IMR-90 (cell line): ENCODE measurements at regions not wholly inside any gene's neighbourhood (a gene's known extent, or its start where the extent isn't known, plus 50 kb on each side); places are given as distances from the start of the nearest gene placed in this dataset.

ENCODE experiments used
- ATAC-seq: fragments of 200-7000 bp; cut with Tn5 transposase; 2 replicates; pipeline ENCODE4 v1.9.1; 2020; ENCODE audit warnings: low read depth, mild to moderate bottlenecking, moderate library complexity
- BruUV-seq: library from RNA; stranded (reverse); fragments of 400-500 nt; replicated peaks from 2 replicates; lab custom pipeline; 2021; lab: Mats Ljungman, UMichigan
- CTCF ChIA-PET: fragments of 300-600 bp; formaldehyde crosslinking; extraction: SDS; loops from one replicate; lab custom pipeline; 2021; ENCODE audit warnings: antibody characterized with exemption; lab: Yijun Ruan, JAX
- POLR2A ChIA-PET: fragments of 300-600 bp; sonication (Branson Sonifier 250); formaldehyde crosslinking; loops from one replicate; lab custom pipeline; 2022; ENCODE audit warnings: antibody characterized with exemption; ENCODE audit not compliant: unreplicated experiment; lab: Charles Lee
- DNase-seq: peaks from one replicate; pipeline ENCODE4 v3.0.0; 2013
- H2AFZ ChIP-seq: replicated peaks from 2 replicates; pipeline ENCODE3; 2013; ENCODE audit warnings: low read length, mild to moderate bottlenecking; ENCODE audit not compliant: poor library complexity
- H2AK5ac ChIP-seq: 2 replicates; pipeline ENCODE4 v1.6.1; 2013; ENCODE audit warnings: low read depth, low read length, inconsistent platforms
- H2AK9ac ChIP-seq: replicated peaks from 2 replicates; pipeline ENCODE3; 2013; ENCODE audit warnings: mild to moderate bottlenecking, low read depth, low read length, moderate library complexity; ENCODE audit not compliant: poor library complexity
- H2BK120ac ChIP-seq: 2 replicates; pipeline ENCODE4 v1.6.1; 2013; ENCODE audit warnings: low read depth, low read length, inconsistent platforms
- H2BK15ac ChIP-seq: 3 replicates; pipeline ENCODE4 v1.6.1; 2013; ENCODE audit warnings: low read depth, low read length, inconsistent platforms
- H2BK20ac ChIP-seq: 2 replicates; pipeline ENCODE4 v1.6.1; 2013; ENCODE audit warnings: low read depth, mild to moderate bottlenecking, inconsistent platforms, low read length, moderate library complexity
- H2BK5ac ChIP-seq: 2 replicates; pipeline ENCODE4 v1.6.1; 2013; ENCODE audit warnings: mild to moderate bottlenecking, low read depth, low read length, inconsistent platforms; ENCODE audit not compliant: poor library complexity, severe bottlenecking
- H3K14ac ChIP-seq: replicated peaks from 2 replicates; pipeline ENCODE4 v1.6.1; 2013; ENCODE audit warnings: low read depth, low read length, inconsistent platforms
- H3K18ac ChIP-seq: 2 replicates; pipeline ENCODE4 v1.6.1; 2013; ENCODE audit warnings: low read depth, low read length, control low read depth
- H3K23ac ChIP-seq: 2 replicates; pipeline ENCODE4 v1.6.1; 2013; ENCODE audit warnings: low read depth, low read length, inconsistent platforms
- H3K27ac ChIP-seq: 2 replicates; pipeline ENCODE4 v1.5.1; 2013; ENCODE audit warnings: mild to moderate bottlenecking, control low read depth, low read length; ENCODE audit not compliant: insufficient read depth
- H3K27me3 ChIP-seq: 2 replicates; pipeline ENCODE4 v1.6.1; 2013; ENCODE audit warnings: low read length; ENCODE audit not compliant: control insufficient read depth, insufficient read depth
- H3K36me3 ChIP-seq: 2 replicates; pipeline ENCODE4 v1.6.1; 2013; ENCODE audit warnings: low read length, mixed read lengths; ENCODE audit not compliant: control insufficient read depth, insufficient read depth
- H3K4ac ChIP-seq: 2 replicates; pipeline ENCODE4 v1.6.1; 2013; ENCODE audit warnings: low read depth, low read length, inconsistent platforms
- H3K4me1 ChIP-seq: 2 replicates; pipeline ENCODE4 v1.6.1; 2013; ENCODE audit warnings: low read length, mixed read lengths; ENCODE audit not compliant: control insufficient read depth, insufficient read depth
- H3K4me2 ChIP-seq: 2 replicates; pipeline ENCODE4 v1.6.1; 2013; ENCODE audit warnings: low read depth, mild to moderate bottlenecking, control low read depth, low read length, moderate library complexity
- H3K4me3 ChIP-seq: 2 replicates; pipeline ENCODE4 v1.5.1; 2013; ENCODE audit warnings: low read depth, mild to moderate bottlenecking, control low read depth, low read length, moderate library complexity; ENCODE audit not compliant: insufficient read depth
- H3K56ac ChIP-seq: 2 replicates; pipeline ENCODE4 v1.6.1; 2013; ENCODE audit warnings: low read length, inconsistent platforms; ENCODE audit not compliant: insufficient read depth; ENCODE audit errors: extremely low read depth
- H3K79me1 ChIP-seq, 2 experiments: 2 replicates each; pipeline ENCODE4 v1.6.1; 2013; ENCODE audit warnings: low read length in 2 of 2, inconsistent platforms in 1 of 2, low read depth in 1 of 2
- H3K9ac ChIP-seq: 2 replicates; pipeline ENCODE4 v1.6.1; 2013; ENCODE audit warnings: low read depth, low read length, control low read depth
- H3K9me1 ChIP-seq: 2 replicates; pipeline ENCODE4 v1.6.1; 2013; ENCODE audit warnings: low read length, inconsistent platforms; ENCODE audit not compliant: insufficient read depth
- H3K9me3 ChIP-seq: 2 replicates; pipeline ENCODE4 v1.6.1; 2013; ENCODE audit warnings: low read length; ENCODE audit not compliant: control insufficient read depth, insufficient read depth
- H4K20me1 ChIP-seq: 2 replicates; pipeline ENCODE4 v1.6.1; 2013; ENCODE audit warnings: low read length, inconsistent platforms; ENCODE audit not compliant: insufficient read depth
- H4K5ac ChIP-seq: 2 replicates; pipeline ENCODE4 v1.6.1; 2013; ENCODE audit warnings: mild to moderate bottlenecking, low read depth, low read length, control low read depth
- H4K8ac ChIP-seq, 2 experiments: 2 replicates each; pipeline ENCODE4 v1.6.1; 2013; ENCODE audit warnings: low read depth in 2 of 2, low read length in 2 of 2, control low read depth in 1 of 2, inconsistent platforms in 1 of 2
- H4K91ac ChIP-seq: 2 replicates; pipeline ENCODE4 v1.6.1; 2013; ENCODE audit warnings: low read depth, low read length, inconsistent platforms; ENCODE audit not compliant: insufficient read depth
- BHLHE40 ChIP-seq: fragments of 150-350 bp; IDR thresholded peaks from 2 replicates; pipeline ENCODE4 v1.6.1; 2016; ENCODE audit warnings: mild to moderate bottlenecking, low read depth, low read length
- CEBPB ChIP-seq: IDR thresholded peaks from 2 replicates; pipeline ENCODE4 v1.6.1; 2012; ENCODE audit warnings: low read depth, low read length, improper control_type of control experiment
- CHD1 ChIP-seq: IDR thresholded peaks from 2 replicates; pipeline ENCODE4 v1.6.1; 2012; ENCODE audit warnings: low read depth, low read length, improper control_type of control experiment
- FOS ChIP-seq: fragments of 150-350 bp; IDR thresholded peaks from 2 replicates; pipeline ENCODE4 v1.6.1; 2016; ENCODE audit warnings: low read depth, low read length
- MAFK ChIP-seq: IDR thresholded peaks from 2 replicates; pipeline ENCODE4 v1.6.1; 2012; ENCODE audit warnings: low read depth, low read length, improper control_type of control experiment
- MAZ ChIP-seq: IDR thresholded peaks from 2 replicates; pipeline ENCODE4 v1.6.1; 2012; ENCODE audit warnings: low read depth, mild to moderate bottlenecking, low read length, improper control_type of control experiment, moderate library complexity, borderline replicate concordance
- MXI1 ChIP-seq: IDR thresholded peaks from 2 replicates; pipeline ENCODE4 v1.6.1; 2012; ENCODE audit warnings: low read depth, mild to moderate bottlenecking, low read length, moderate library complexity, borderline replicate concordance
- NFE2L2 ChIP-seq: fragments of 150-350 bp; IDR thresholded peaks from 2 replicates; pipeline ENCODE4 v1.6.1; 2016; ENCODE audit warnings: low read depth, mild to moderate bottlenecking, low read length
- POLR2A ChIP-seq: IDR thresholded peaks from 2 replicates; pipeline ENCODE4 v1.6.1; 2012; ENCODE audit warnings: mild to moderate bottlenecking, low read depth, low read length
- RAD21 ChIP-seq: IDR thresholded peaks from 2 replicates; pipeline ENCODE4 v1.6.1; 2012; ENCODE audit warnings: low read length, improper control_type of control experiment
- RCOR1 ChIP-seq: IDR thresholded peaks from 2 replicates; pipeline ENCODE4 v1.6.1; 2012; ENCODE audit warnings: mild to moderate bottlenecking, low read length, improper control_type of control experiment; ENCODE audit not compliant: insufficient replicate concordance
- RFX5 ChIP-seq: IDR thresholded peaks from 2 replicates; pipeline ENCODE4 v1.8.0; 2012; ENCODE audit warnings: low read depth, mild to moderate bottlenecking, low read length, moderate library complexity
- SMC3 ChIP-seq: fragments of 150-350 bp; IDR thresholded peaks from 2 replicates; pipeline ENCODE4 v1.6.1; 2016; ENCODE audit warnings: low read depth, mild to moderate bottlenecking, antibody characterized with exemption, low read length, moderate library complexity
- WGBS, 2 experiments: methylation state at CpG; one replicate each; pipeline versions ENCODE4 v1.1.5 to v1.1.7; 2013; ENCODE audit warnings: missing lambda C conversion rate in 2 of 2; ENCODE audit not compliant: insufficient read length in 1 of 2; ENCODE audit errors: extremely low coverage in 2 of 2; 5-methylcytosine and 5-hydroxymethylcytosine counted together
- dilution Hi-C: fragments of 300-500 bp; cut with HindIII; formaldehyde crosslinking; loops from one replicate; pipeline ENCODE4 v1.14.3; 2018; ENCODE audit warnings: low sequenced_read_pairs; ENCODE audit not compliant: unreplicated experiment
- in situ Hi-C: fragments of 300-500 bp; cut with MboI; formaldehyde crosslinking; loops from 3 replicates; pipeline ENCODE4 v1.14.3; 2019; ENCODE audit warnings: low sequenced_read_pairs, inconsistent platforms, mixed read lengths
- intact Hi-C: fragments of 100-400 bp; cut with micrococcal nuclease; formaldehyde crosslinking; loops from 2 replicates; pipeline ENCODE4 v1.10.0; 2022
- TF ChIP-seq, protein P1 (sequence below): conservative IDR thresholded peaks from 2 replicates; pipeline ENCODE4 v1.5.1; 2012; ENCODE audit warnings: mild to moderate bottlenecking, low read depth, low read length, improper control_type of control experiment
- TF ChIP-seq, protein P2 (sequence below): fragments of 150-350 bp; IDR thresholded peaks from 2 replicates; pipeline ENCODE4 v1.6.1; 2017; ENCODE audit warnings: mild to moderate bottlenecking, antibody characterized with exemption, low read length, low read depth
- TF ChIP-seq, protein P3 (sequence below): fragments of 150-350 bp; IDR thresholded peaks from 2 replicates; pipeline ENCODE4 v1.6.1; 2016; ENCODE audit warnings: low read depth, mild to moderate bottlenecking, low read length, moderate library complexity, borderline replicate concordance

DNA sequence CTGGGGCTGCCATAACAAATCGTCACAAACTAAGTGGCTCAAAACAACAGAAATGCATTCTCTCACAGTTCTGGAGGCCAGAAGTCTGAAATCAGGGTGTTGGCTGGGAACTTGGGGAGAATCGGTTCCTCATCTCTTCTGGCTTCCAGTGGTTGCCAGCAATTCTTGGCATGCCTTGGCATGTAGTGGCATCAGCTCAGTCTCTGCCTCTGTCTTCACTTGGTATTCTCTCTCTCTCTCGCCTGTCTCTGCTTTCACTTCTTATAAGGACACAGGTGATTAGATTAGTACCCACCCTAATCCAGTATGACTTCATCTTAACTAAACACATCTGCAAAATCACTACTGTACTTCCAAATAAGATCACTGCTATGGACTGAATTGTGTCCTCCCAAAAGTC is 695.4 kb upstream of the ID2 start:
- no peak overlapping the region for H3K18ac ChIP-seq
- H4K5ac ChIP-seq, result no peak overlapping the region
- no peak overlapping the region for H2BK120ac ChIP-seq
- no peak overlapping the region for H3K4me2 ChIP-seq
- H4K91ac ChIP-seq, result no peak overlapping the region
- in situ Hi-C loops, result no loop called here
- no peak overlapping the region for H2BK15ac ChIP-seq
- H3K14ac ChIP-seq, result no peak overlapping the region
- no peak for ATAC-seq
- no peak overlapping the region for H3K27ac ChIP-seq
- H3K4me3 ChIP-seq, result no peak overlapping the region
- intact Hi-C loops, result no loop called here
- no peaks in the 10 kb centered on the region for H3K79me1 ChIP-seq
- TF ChIP-seq RFX5 (no peak), RCOR1 (no peak), MXI1 (no peak), FOS (no peak), RAD21 (no peak), CEBPB (no peak), MAZ (no peak), NFE2L2 (no peak), CHD1 (no peak), POLR2A (no peak), SMC3 (no peak), MAFK (no peak), BHLHE40 (no peak)
- TF ChIP-seq, protein P1, sequence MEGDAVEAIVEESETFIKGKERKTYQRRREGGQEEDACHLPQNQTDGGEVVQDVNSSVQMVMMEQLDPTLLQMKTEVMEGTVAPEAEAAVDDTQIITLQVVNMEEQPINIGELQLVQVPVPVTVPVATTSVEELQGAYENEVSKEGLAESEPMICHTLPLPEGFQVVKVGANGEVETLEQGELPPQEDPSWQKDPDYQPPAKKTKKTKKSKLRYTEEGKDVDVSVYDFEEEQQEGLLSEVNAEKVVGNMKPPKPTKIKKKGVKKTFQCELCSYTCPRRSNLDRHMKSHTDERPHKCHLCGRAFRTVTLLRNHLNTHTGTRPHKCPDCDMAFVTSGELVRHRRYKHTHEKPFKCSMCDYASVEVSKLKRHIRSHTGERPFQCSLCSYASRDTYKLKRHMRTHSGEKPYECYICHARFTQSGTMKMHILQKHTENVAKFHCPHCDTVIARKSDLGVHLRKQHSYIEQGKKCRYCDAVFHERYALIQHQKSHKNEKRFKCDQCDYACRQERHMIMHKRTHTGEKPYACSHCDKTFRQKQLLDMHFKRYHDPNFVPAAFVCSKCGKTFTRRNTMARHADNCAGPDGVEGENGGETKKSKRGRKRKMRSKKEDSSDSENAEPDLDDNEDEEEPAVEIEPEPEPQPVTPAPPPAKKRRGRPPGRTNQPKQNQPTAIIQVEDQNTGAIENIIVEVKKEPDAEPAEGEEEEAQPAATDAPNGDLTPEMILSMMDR, result no peak
- TF ChIP-seq, protein P2, sequence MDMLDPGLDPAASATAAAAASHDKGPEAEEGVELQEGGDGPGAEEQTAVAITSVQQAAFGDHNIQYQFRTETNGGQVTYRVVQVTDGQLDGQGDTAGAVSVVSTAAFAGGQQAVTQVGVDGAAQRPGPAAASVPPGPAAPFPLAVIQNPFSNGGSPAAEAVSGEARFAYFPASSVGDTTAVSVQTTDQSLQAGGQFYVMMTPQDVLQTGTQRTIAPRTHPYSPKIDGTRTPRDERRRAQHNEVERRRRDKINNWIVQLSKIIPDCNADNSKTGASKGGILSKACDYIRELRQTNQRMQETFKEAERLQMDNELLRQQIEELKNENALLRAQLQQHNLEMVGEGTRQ, result no peak
- TF ChIP-seq, protein P3, sequence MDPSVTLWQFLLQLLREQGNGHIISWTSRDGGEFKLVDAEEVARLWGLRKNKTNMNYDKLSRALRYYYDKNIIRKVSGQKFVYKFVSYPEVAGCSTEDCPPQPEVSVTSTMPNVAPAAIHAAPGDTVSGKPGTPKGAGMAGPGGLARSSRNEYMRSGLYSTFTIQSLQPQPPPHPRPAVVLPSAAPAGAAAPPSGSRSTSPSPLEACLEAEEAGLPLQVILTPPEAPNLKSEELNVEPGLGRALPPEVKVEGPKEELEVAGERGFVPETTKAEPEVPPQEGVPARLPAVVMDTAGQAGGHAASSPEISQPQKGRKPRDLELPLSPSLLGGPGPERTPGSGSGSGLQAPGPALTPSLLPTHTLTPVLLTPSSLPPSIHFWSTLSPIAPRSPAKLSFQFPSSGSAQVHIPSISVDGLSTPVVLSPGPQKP, result no peak
- no peak overlapping the region for H2BK20ac ChIP-seq
- H3K9me1 ChIP-seq, result no peaks in the 10 kb centered on the region
- ChIA-PET CTCF (no interaction called here), POLR2A (no interaction called here)
- H2AK9ac ChIP-seq, result no peak overlapping the region
- no peak overlapping the region for H3K56ac ChIP-seq
- no peak overlapping the region for H4K8ac ChIP-seq
- H3K4me1 ChIP-seq, result no peaks in the 10 kb centered on the region
- H3K36me3 ChIP-seq, result no peaks in the 10 kb centered on the region
- H3K23ac ChIP-seq, result no peak overlapping the region
- no peak overlapping the region for H2AK5ac ChIP-seq
- H3K27me3 ChIP-seq, result no peaks in the 10 kb centered on the region; the same call in 1 of the 2 replicates
- DNase-seq, result no peak
- no peak overlapping the region for H2BK5ac ChIP-seq
- no peak overlapping the region for H3K4ac ChIP-seq
- 0 out of 2 replicates have a peak, but pooled peaks cover 2% of the 10 kb centered on the region for H3K9me3 ChIP-seq
- BruUV-seq, result no TSS peak
- dilution Hi-C loops, result no loop called here
- no peak overlapping the region for H2AFZ ChIP-seq
- 80% methylated on average over 1 of the region's 3 CpGs; no CpG with 5 or more reads in 1 of the 2 experiments for WGBS, 2 experiments
- H3K9ac ChIP-seq, result no peak overlapping the region
- H4K20me1 ChIP-seq, result no peaks in the 10 kb centered on the region
